Skeletal muscle tissue (tissue), 3 donors: ENCODE measurements at regions not wholly inside any gene's neighbourhood (a gene's known extent, or its start where the extent isn't known, plus 50 kb on each side); places are given as distances from the start of the nearest gene placed in this dataset.

Experiments
- H3K27ac ChIP-seq: one replicate; pipeline ENCODE4 v1.7.0; 2013; ENCODE audit warnings: mild to moderate bottlenecking, low read depth, low read length, inconsistent platforms
- H3K27me3 ChIP-seq, 3 donors: one replicate each; pipeline ENCODE4 v1.7.0; 2013; ENCODE audit warnings: low read length in 3 of 3; ENCODE audit not compliant: control insufficient read depth in 3 of 3, insufficient read depth in 3 of 3
- H3K36me3 ChIP-seq, 3 donors: one replicate each; pipeline ENCODE4 v1.7.0; 2013; ENCODE audit warnings: low read length in 3 of 3; ENCODE audit not compliant: control insufficient read depth in 3 of 3, insufficient read depth in 3 of 3
- H3K4me1 ChIP-seq, 3 donors: one replicate each; pipeline ENCODE4 v1.7.0; 2013; ENCODE audit warnings: low read length in 3 of 3, mild to moderate bottlenecking in 3 of 3; ENCODE audit not compliant: control insufficient read depth in 3 of 3, insufficient read depth in 3 of 3
- H3K4me3 ChIP-seq, 3 donors: one replicate each; pipeline ENCODE4 v1.7.0; 2013; ENCODE audit warnings: low read length in 3 of 3
- H3K9ac ChIP-seq, 3 donors: one replicate each; pipeline ENCODE4 v1.7.0; 2013; ENCODE audit warnings: low read length in 3 of 3, mild to moderate bottlenecking in 3 of 3, moderate library complexity in 2 of 3, low read depth in 1 of 3
- H3K9me3 ChIP-seq, 3 donors: one replicate each; pipeline ENCODE4 v1.7.0; 2013; ENCODE audit warnings: low read length in 3 of 3; ENCODE audit not compliant: control insufficient read depth in 3 of 3
- donor health status: Osteomylitis.

DNA sequence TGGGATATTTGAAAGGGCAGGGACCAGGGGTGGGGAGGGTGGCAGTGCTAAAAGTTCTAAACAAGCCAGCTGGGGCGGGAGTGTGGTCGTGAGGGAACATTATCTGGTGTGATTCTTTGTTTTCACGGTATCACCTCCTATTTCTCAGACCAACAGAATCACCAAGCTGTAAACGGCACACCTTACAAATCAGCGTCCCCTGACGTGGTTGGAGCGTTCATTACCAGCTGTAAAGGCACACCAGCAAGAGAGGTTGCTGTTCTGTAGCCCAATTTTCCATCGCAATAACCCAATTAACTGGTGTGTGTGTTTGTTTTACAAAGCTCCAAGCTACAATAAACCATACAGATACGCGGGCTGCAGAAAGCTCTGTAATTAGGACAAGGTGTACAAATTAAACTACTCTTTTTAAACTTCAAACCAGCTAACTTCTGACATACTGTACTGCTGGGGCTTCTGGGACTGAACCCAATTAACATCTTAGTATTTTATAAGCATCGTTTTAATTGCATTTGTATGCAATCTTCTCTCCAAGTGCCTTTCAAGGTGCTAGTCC is 303.6 kb upstream of the CLINT1 start:
- H3K4me1 ChIP-seq, result no peaks in the 10 kb centered on the region
- H3K9ac ChIP-seq, result no peak overlapping the region
- H3K27me3 ChIP-seq, result no peaks in the 10 kb centered on the region
- no peaks in the 10 kb centered on the region for H3K36me3 ChIP-seq
- H3K27ac ChIP-seq, result no peak overlapping the region
- H3K4me3 ChIP-seq, result no peak overlapping the region
- H3K9me3 ChIP-seq, result peaks cover 0 to 2% (median 0%) of the 10 kb centered on the region in 3 donors

DNA sequence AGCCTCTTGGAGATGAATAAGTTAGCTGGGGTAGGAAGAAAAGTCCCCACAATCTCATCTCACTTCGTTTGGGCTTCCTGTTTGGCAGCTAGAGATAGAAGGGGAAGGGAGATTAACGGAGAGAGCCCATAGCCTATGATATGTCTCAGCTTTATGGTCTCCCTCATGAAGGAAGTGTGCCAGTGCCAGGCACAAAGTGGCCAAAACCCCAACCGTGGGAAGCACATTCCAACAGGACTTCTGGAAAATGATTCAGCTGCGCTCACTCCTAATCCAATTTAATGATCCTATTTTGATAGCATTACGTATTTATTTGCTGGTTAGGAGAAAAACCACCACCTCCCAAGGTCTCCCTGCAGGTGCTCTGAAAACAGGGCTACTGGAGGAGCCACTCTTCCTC is 303.1 kb upstream of the CLINT1 start:
- Histone ChIP-seq H3K4me3 (no peak overlapping the region), H3K36me3 (no peaks in the 10 kb centered on the region), H3K9ac (no peak overlapping the region), H3K27me3 (no peaks in the 10 kb centered on the region), H3K27ac (no peak overlapping the region), H3K9me3 (peaks cover 0 to 2% (median 0%) of the 10 kb centered on the region in 3 donors), H3K4me1 (no peaks in the 10 kb centered on the region)

GRCh38 chr5:158159621-158160020 is 300.7 kb upstream of the CLINT1 start:
- H3K4me1 ChIP-seq, result peaks cover 0 to 4% (median 0%) of the 10 kb centered on the region in 3 donors
- H3K27ac ChIP-seq, result no peak overlapping the region
- H3K4me3 ChIP-seq, result no peak overlapping the region
- no peaks in the 10 kb centered on the region for H3K36me3 ChIP-seq
- H3K9ac ChIP-seq, result no peak overlapping the region
- peaks cover 0 to 2% (median 0%) of the 10 kb centered on the region in 3 donors for H3K9me3 ChIP-seq
- H3K27me3 ChIP-seq, result no peaks in the 10 kb centered on the region

DNA sequence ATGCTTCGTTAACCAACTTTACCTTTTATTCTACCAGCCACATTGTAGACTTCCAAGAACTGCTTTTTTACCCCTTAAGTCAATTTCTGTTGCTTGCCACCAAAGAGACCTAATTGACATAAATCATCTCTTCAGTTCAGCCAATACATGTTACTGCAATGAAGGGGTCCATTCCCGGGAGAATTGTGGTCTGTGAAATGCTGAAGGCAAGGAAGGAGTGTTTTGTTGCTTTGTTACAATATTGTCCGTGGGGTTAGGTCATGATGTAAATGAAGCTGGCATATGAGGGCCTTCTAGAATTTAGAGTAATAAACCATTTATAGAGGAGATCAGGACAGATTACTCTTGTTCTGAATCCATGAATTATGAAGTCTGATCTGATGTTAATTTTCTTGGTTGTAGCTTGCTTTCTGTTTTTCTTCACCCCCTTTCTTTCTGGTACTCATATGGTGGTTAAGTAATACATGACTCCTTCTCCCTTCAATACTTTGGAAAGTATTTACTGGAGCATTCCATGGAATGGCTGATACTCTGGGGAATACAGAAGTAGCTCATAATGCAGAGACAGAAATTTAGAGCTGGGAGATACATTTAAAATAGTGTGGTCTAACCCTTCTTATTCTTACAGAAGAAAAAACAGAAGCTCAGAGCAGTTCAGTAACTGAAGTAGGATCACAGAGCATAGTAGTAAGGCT is 297.0 kb upstream of the CLINT1 start:
- no peaks in the 10 kb centered on the region for H3K36me3 ChIP-seq
- H3K4me3 ChIP-seq, result no peak overlapping the region
- H3K27me3 ChIP-seq, result no peaks in the 10 kb centered on the region
- H3K27ac ChIP-seq, result no peak overlapping the region
- H3K4me1 ChIP-seq, result peaks cover 0 to 7% (median 0%) of the 10 kb centered on the region in 3 donors
- no peak overlapping the region for H3K9ac ChIP-seq
- H3K9me3 ChIP-seq, result peaks cover 0 to 2% (median 0%) of the 10 kb centered on the region in 3 donors

DNA sequence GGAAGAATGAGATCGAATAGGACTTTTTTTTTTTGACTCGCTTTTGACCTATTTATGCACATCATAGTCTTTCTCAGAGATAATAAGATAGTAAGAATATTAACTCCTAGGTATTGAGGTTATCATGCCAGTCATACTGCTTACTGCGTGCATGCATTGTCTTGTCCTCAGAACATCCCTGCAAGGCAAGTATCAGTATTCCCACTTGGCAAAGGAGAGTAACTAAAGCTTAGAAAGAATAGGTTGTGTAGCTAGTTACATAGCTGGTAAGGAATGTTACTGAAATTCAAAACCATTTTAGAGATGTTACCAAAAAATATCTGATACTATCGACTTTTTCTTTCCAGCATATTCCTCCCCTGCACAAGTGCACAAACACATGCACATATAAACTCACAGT is 296.1 kb upstream of the CLINT1 start:
- H3K36me3 ChIP-seq, result no peaks in the 10 kb centered on the region
- H3K4me3 ChIP-seq, result no peak overlapping the region
- no peaks in the 10 kb centered on the region for H3K27me3 ChIP-seq
- no peak overlapping the region for H3K27ac ChIP-seq
- H3K9ac ChIP-seq, result no peak overlapping the region
- peaks cover 0 to 7% (median 0%) of the 10 kb centered on the region in 3 donors for H3K4me1 ChIP-seq
- H3K9me3 ChIP-seq, result peaks cover 0 to 2% (median 0%) of the 10 kb centered on the region in 3 donors

- Histone ChIP-seq H3K4me3 (no peak overlapping the region), H3K4me1 (peaks cover 0 to 7% (median 0%) of the 10 kb centered on the region in 3 donors), H3K27me3 (no peaks in the 10 kb centered on the region), H3K36me3 (no peaks in the 10 kb centered on the region), H3K27ac (no peak overlapping the region), H3K9me3 (peaks cover 0 to 2% (median 0%) of the 10 kb centered on the region in 3 donors), H3K9ac (no peak overlapping the region)
Observed at GRCh38 chr5:158154226-158155005, 295.5 kb upstream of the CLINT1 start.

DNA sequence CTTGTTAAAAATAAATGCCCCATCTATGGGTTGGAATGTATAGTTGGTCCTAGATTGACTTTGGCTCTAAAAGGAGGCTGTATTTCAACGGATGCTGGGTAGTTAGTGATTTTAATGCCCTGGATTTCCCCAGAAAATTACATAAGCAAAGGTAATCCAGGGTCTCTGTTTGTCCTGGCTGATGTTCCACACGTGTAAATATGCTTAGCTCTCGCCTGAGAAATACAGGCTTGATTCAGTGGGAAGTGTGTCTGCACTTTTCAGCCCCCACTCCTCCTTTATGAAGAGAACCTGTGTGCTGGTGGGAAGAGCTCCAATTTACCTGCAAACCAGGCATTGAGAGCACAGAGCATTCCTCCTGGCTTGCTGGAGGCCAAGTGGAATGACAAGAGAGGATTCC is 294.6 kb upstream of the CLINT1 start:
- no peaks in the 10 kb centered on the region for H3K36me3 ChIP-seq
- H3K9ac ChIP-seq, result no peak overlapping the region
- H3K9me3 ChIP-seq, result no peaks in the 10 kb centered on the region
- no peaks in the 10 kb centered on the region for H3K27me3 ChIP-seq
- peaks cover 0 to 7% (median 0%) of the 10 kb centered on the region in 3 donors for H3K4me1 ChIP-seq
- H3K4me3 ChIP-seq, result no peak overlapping the region
- no peak overlapping the region for H3K27ac ChIP-seq

- no peak overlapping the region for H3K4me3 ChIP-seq
- H3K9ac ChIP-seq, result no peak overlapping the region
- no peaks in the 10 kb centered on the region for H3K36me3 ChIP-seq
- H3K4me1 ChIP-seq, result peaks cover 0 to 7% (median 0%) of the 10 kb centered on the region in 3 donors
- no peaks in the 10 kb centered on the region for H3K9me3 ChIP-seq
- H3K27me3 ChIP-seq, result no peaks in the 10 kb centered on the region
- no peak overlapping the region for H3K27ac ChIP-seq
Observed at GRCh38 chr5:158152136-158152535, 293.2 kb upstream of the CLINT1 start.

GRCh38 chr5:158147227-158147626 is 288.3 kb upstream of the CLINT1 start:
- H3K4me3 ChIP-seq, result no peak overlapping the region
- no peaks in the 10 kb centered on the region for H3K9me3 ChIP-seq
- H3K9ac ChIP-seq, result no peak overlapping the region
- no peak overlapping the region for H3K27ac ChIP-seq
- peaks cover 0 to 2% (median 0%) of the 10 kb centered on the region in 3 donors for H3K4me1 ChIP-seq
- H3K27me3 ChIP-seq, result no peaks in the 10 kb centered on the region
- no peaks in the 10 kb centered on the region for H3K36me3 ChIP-seq

- Histone ChIP-seq H3K36me3 (no peaks in the 10 kb centered on the region), H3K27me3 (no peaks in the 10 kb centered on the region), H3K4me1 (peaks cover 0 to 2% (median 0%) of the 10 kb centered on the region in 3 donors), H3K9ac (no peak overlapping the region), H3K4me3 (no peak overlapping the region), H3K9me3 (no peaks in the 10 kb centered on the region), H3K27ac (no peak overlapping the region)
Observed at GRCh38 chr5:158145827-158146226, 286.9 kb upstream of the CLINT1 start.
